ENCODE measurements at regions not wholly inside any gene's neighbourhood (a gene's known extent, or its start where the extent isn't known, plus 50 kb on each side); places are given as distances from the start of the nearest gene placed in this dataset.

- DNase-seq, result no peak
- Mint-ChIP-seq H3K27ac (ENCODE audit: unreplicated experiment) (no peak overlapping the region), H3K27me3 (ENCODE audit: unreplicated experiment) (peaks cover 1% of the 10 kb centered on the region)
Measured at GRCh38 chr13:91169321-91170050, 178.0 kb upstream of the MIR17HG start.

GRCh38 chr13:91172160-91172559 lies 175.3 kb upstream of the MIR17HG start:
- Mint-ChIP-seq H3K27me3 (ENCODE audit: unreplicated experiment) (peaks cover 8% of the 10 kb centered on the region), H3K27ac (ENCODE audit: unreplicated experiment) (no peak overlapping the region), H3K9me3 (ENCODE audit: unreplicated experiment) (peaks cover 5% of the 10 kb centered on the region), H3K36me3 (ENCODE audit: unreplicated experiment) (peaks cover 1% of the 10 kb centered on the region), H3K4me1 (ENCODE audit: low read depth, unreplicated experiment) (peaks cover 3% of the 10 kb centered on the region), H3K4me3 (ENCODE audit: unreplicated experiment) (no peak overlapping the region)
- no peak for DNase-seq
- no peak for TF ChIP-seq CTCF (IDR thresholded peaks at IDR 0.05; ENCODE audit: partially characterized antibody, unreplicated experiment)

More at GRCh38 chr13:91169321-91170050, 178.0 kb upstream of the MIR17HG start:
- Mint-ChIP-seq H3K9me3 (ENCODE audit: unreplicated experiment) (peaks cover under 1% of the 10 kb centered on the region), H3K4me3 (ENCODE audit: unreplicated experiment) (no peak overlapping the region), H3K4me1 (ENCODE audit: low read depth, unreplicated experiment) (peaks cover 3% of the 10 kb centered on the region), H3K36me3 (ENCODE audit: unreplicated experiment) (peaks cover 8% of the 10 kb centered on the region)
- no peak for TF ChIP-seq CTCF (IDR thresholded peaks at IDR 0.05; ENCODE audit: partially characterized antibody, unreplicated experiment)

- Mint-ChIP-seq H3K9me3 (ENCODE audit: unreplicated experiment) (peaks cover 5% of the 10 kb centered on the region), H3K27ac (ENCODE audit: unreplicated experiment) (no peak overlapping the region), H3K27me3 (ENCODE audit: unreplicated experiment) (peaks cover 8% of the 10 kb centered on the region), H3K4me1 (ENCODE audit: low read depth, unreplicated experiment) (peaks cover 3% of the 10 kb centered on the region), H3K4me3 (ENCODE audit: unreplicated experiment) (peak overlapping the region; percentile 81), H3K36me3 (ENCODE audit: unreplicated experiment) (no peaks in the 10 kb centered on the region)
- TF ChIP-seq CTCF (IDR thresholded peaks at IDR 0.05; ENCODE audit: partially characterized antibody, unreplicated experiment), result no peak
- DNase-seq, result peak; percentile 35
Measured at GRCh38 chr13:91174886-91175501, 172.5 kb upstream of the MIR17HG start.

- no peaks in the 10 kb centered on the region for H3K36me3 Mint-ChIP-seq (ENCODE audit: unreplicated experiment)
- peaks cover 10% of the 10 kb centered on the region for H3K27me3 Mint-ChIP-seq (ENCODE audit: unreplicated experiment)
- peaks cover 3% of the 10 kb centered on the region for H3K4me1 Mint-ChIP-seq (ENCODE audit: low read depth, unreplicated experiment)
- no peak for DNase-seq
- H3K9me3 Mint-ChIP-seq (ENCODE audit: unreplicated experiment), result peaks cover 5% of the 10 kb centered on the region
- H3K27ac Mint-ChIP-seq (ENCODE audit: unreplicated experiment), result no peak overlapping the region
- no peak for TF ChIP-seq CTCF (IDR thresholded peaks at IDR 0.05; ENCODE audit: partially characterized antibody, unreplicated experiment)
- no peak overlapping the region for H3K4me3 Mint-ChIP-seq (ENCODE audit: unreplicated experiment)
Measured at GRCh38 chr13:91178099-91178498, 169.4 kb upstream of the MIR17HG start.

- peaks cover 4% of the 10 kb centered on the region for H3K27me3 Mint-ChIP-seq (ENCODE audit: unreplicated experiment)
- DNase-seq, result no peak
- H3K9me3 Mint-ChIP-seq (ENCODE audit: unreplicated experiment), result no peaks in the 10 kb centered on the region
- H3K36me3 Mint-ChIP-seq (ENCODE audit: unreplicated experiment), result no peaks in the 10 kb centered on the region
- peaks cover 5% of the 10 kb centered on the region for H3K4me1 Mint-ChIP-seq (ENCODE audit: low read depth, unreplicated experiment)
- H3K4me3 Mint-ChIP-seq (ENCODE audit: unreplicated experiment), result no peak overlapping the region
- no peak overlapping the region for H3K27ac Mint-ChIP-seq (ENCODE audit: unreplicated experiment)
- TF ChIP-seq CTCF (IDR thresholded peaks at IDR 0.05; ENCODE audit: partially characterized antibody, unreplicated experiment), result no peak
Measured at GRCh38 chr13:91181892-91182291, 165.6 kb upstream of the MIR17HG start.
